ENCODE measurements at regions not wholly inside any gene's neighbourhood (a gene's known extent, or its start where the extent isn't known, plus 50 kb on each side); places are given as distances from the start of the nearest gene placed in this dataset.

GRCh38 chr12:124517260-124518050 is 50.0 kb downstream of the NCOR2 start:
- Mint-ChIP-seq H3K27ac (peak overlapping the region in 1 of 2 donors; percentile 55), H3K9me3 (no peaks in the 10 kb centered on the region), H3K27me3 (no peaks in the 10 kb centered on the region), H3K4me3 (no peak overlapping the region), H3K4me1 (ENCODE audit: low read depth in 2 of 2) (peaks cover 10 to 20% of the 10 kb centered on the region in 2 donors), H3K36me3 (ENCODE audit: insufficient read depth) (no peaks in the 10 kb centered on the region)
- ATAC-seq (replicated peaks) (no peak), DNase-seq (no peak)

- DNase-seq (no peak), ATAC-seq (replicated peaks) (no peak)
- no peaks in the 10 kb centered on the region for H3K36me3 Mint-ChIP-seq (ENCODE audit: insufficient read depth)
- H3K27me3 Mint-ChIP-seq = no peaks in the 10 kb centered on the region
- no peak overlapping the region for H3K27ac Mint-ChIP-seq
- H3K4me3 Mint-ChIP-seq = no peak overlapping the region
- H3K9me3 Mint-ChIP-seq = no peaks in the 10 kb centered on the region
- peaks cover 10 to 22% of the 10 kb centered on the region in 2 donors for H3K4me1 Mint-ChIP-seq (ENCODE audit: low read depth in 2 of 2)
Observed at GRCh38 chr12:124516850-124517249, 50.6 kb downstream of the NCOR2 start.

- ATAC-seq (replicated peaks) (no peak), DNase-seq (no peak)
- Mint-ChIP-seq H3K36me3 (ENCODE audit: insufficient read depth) (no peaks in the 10 kb centered on the region), H3K4me3 (no peak overlapping the region), H3K27ac (no peak overlapping the region), H3K4me1 (ENCODE audit: low read depth in 2 of 2) (peaks cover 10 to 22% of the 10 kb centered on the region in 2 donors), H3K9me3 (no peaks in the 10 kb centered on the region), H3K27me3 (no peaks in the 10 kb centered on the region)
Observed at GRCh38 chr12:124515981-124516380, 51.4 kb downstream of the NCOR2 start.

- Mint-ChIP-seq H3K4me1 (ENCODE audit: low read depth in 2 of 2) (peaks cover 10 to 22% of the 10 kb centered on the region in 2 donors), H3K27me3 (no peaks in the 10 kb centered on the region), H3K4me3 (no peak overlapping the region), H3K27ac (no peak overlapping the region), H3K36me3 (ENCODE audit: insufficient read depth) (no peaks in the 10 kb centered on the region), H3K9me3 (no peaks in the 10 kb centered on the region)
- ATAC-seq (replicated peaks) = no peak
- no peak for DNase-seq
Observed at GRCh38 chr12:124514996-124515932, 52.1 kb downstream of the NCOR2 start.

GRCh38 chr12:124514145-124514995 is 53.0 kb downstream of the NCOR2 start:
- H3K36me3 Mint-ChIP-seq (ENCODE audit: insufficient read depth) = no peaks in the 10 kb centered on the region
- peaks cover 9 to 16% of the 10 kb centered on the region in 2 donors for H3K4me1 Mint-ChIP-seq (ENCODE audit: low read depth in 2 of 2)
- ATAC-seq (replicated peaks) = no peak
- no peak overlapping the region for H3K4me3 Mint-ChIP-seq
- no peaks in the 10 kb centered on the region for H3K27me3 Mint-ChIP-seq
- DNase-seq = no peak
- no peaks in the 10 kb centered on the region for H3K9me3 Mint-ChIP-seq
- H3K27ac Mint-ChIP-seq = no peak overlapping the region

GRCh38 chr12:124513297-124513867 is 54.0 kb downstream of the NCOR2 start:
- ATAC-seq (replicated peaks) (no peak), DNase-seq (no peak)
- Mint-ChIP-seq H3K36me3 (ENCODE audit: insufficient read depth) (no peaks in the 10 kb centered on the region), H3K4me3 (no peak overlapping the region), H3K27ac (peak overlapping the region in 1 of 2 donors; percentile 54), H3K27me3 (no peaks in the 10 kb centered on the region), H3K9me3 (no peaks in the 10 kb centered on the region), H3K4me1 (ENCODE audit: low read depth in 2 of 2) (peaks cover 9 to 16% of the 10 kb centered on the region in 2 donors)

- DNase-seq (no peak), ATAC-seq (replicated peaks) (no peak)
- H3K27ac Mint-ChIP-seq = peak overlapping the region in 1 of 2 donors; percentile 54
- no peaks in the 10 kb centered on the region for H3K36me3 Mint-ChIP-seq (ENCODE audit: insufficient read depth)
- peaks cover 9 to 13% of the 10 kb centered on the region in 2 donors for H3K4me1 Mint-ChIP-seq (ENCODE audit: low read depth in 2 of 2)
- H3K27me3 Mint-ChIP-seq = no peaks in the 10 kb centered on the region
- H3K9me3 Mint-ChIP-seq = no peaks in the 10 kb centered on the region
- H3K4me3 Mint-ChIP-seq = no peak overlapping the region
Observed at GRCh38 chr12:124512667-124513296, 54.6 kb downstream of the NCOR2 start.

GRCh38 chr12:124511259-124511985 is 56.0 kb downstream of the NCOR2 start:
- Mint-ChIP-seq H3K36me3 (ENCODE audit: insufficient read depth) (no peaks in the 10 kb centered on the region), H3K9me3 (no peaks in the 10 kb centered on the region), H3K4me1 (ENCODE audit: low read depth in 2 of 2) (peaks cover 9 to 20% of the 10 kb centered on the region in 2 donors), H3K27me3 (no peaks in the 10 kb centered on the region), H3K27ac (peak overlapping the region in 1 of 2 donors; percentile 44), H3K4me3 (no peak overlapping the region)
- DNase-seq (no peak), ATAC-seq (replicated peaks) (no peak)

GRCh38 chr12:124510301-124510970 is 57.0 kb downstream of the NCOR2 start:
- no peak for ATAC-seq (replicated peaks)
- DNase-seq = no peak
- Mint-ChIP-seq H3K4me3 (no peak overlapping the region), H3K9me3 (no peaks in the 10 kb centered on the region), H3K36me3 (ENCODE audit: insufficient read depth) (no peaks in the 10 kb centered on the region), H3K27me3 (no peaks in the 10 kb centered on the region), H3K27ac (peak overlapping the region; percentile 23 to 44), H3K4me1 (ENCODE audit: low read depth in 2 of 2) (peaks cover 9 to 25% of the 10 kb centered on the region in 2 donors)

- H3K4me1 Mint-ChIP-seq (ENCODE audit: low read depth in 2 of 2) = peaks cover 9 to 29% of the 10 kb centered on the region in 2 donors
- DNase-seq (no peak), ATAC-seq (replicated peaks) (no peak)
- no peak overlapping the region for H3K27ac Mint-ChIP-seq
- H3K4me3 Mint-ChIP-seq = no peak overlapping the region
- H3K27me3 Mint-ChIP-seq = no peaks in the 10 kb centered on the region
- H3K36me3 Mint-ChIP-seq (ENCODE audit: insufficient read depth) = no peaks in the 10 kb centered on the region
- no peaks in the 10 kb centered on the region for H3K9me3 Mint-ChIP-seq
Observed at GRCh38 chr12:124509676-124510300, 57.6 kb downstream of the NCOR2 start.

GRCh38 chr12:124509300-124509675 is 58.1 kb downstream of the NCOR2 start:
- Mint-ChIP-seq H3K4me3 (no peak overlapping the region), H3K4me1 (ENCODE audit: low read depth in 2 of 2) (peaks cover 13 to 31% of the 10 kb centered on the region in 2 donors), H3K9me3 (no peaks in the 10 kb centered on the region), H3K27me3 (no peaks in the 10 kb centered on the region), H3K36me3 (ENCODE audit: insufficient read depth) (no peaks in the 10 kb centered on the region), H3K27ac (no peak overlapping the region)
- ATAC-seq (replicated peaks) = no peak
- no peak for DNase-seq
